Sigmoid colon (tissue), 4 donors: ENCODE measurements at regions not wholly inside any gene's neighbourhood (a gene's known extent, or its start where the extent isn't known, plus 50 kb on each side); places are given as distances from the start of the nearest gene placed in this dataset.

ENCODE experiments used
- CTCF ChIP-seq, 4 experiments: fragments of 450-650 bp in 3 of 4; fragments of 200-600 bp in 1 of 4; IDR thresholded peaks; one replicate each; pipeline ENCODE4 v1.5.1; 2016 to 2019; ENCODE audit warnings: antibody characterized with exemption in 4 of 4, mild to moderate bottlenecking in 3 of 4, moderate library complexity in 2 of 4
- POLR2AphosphoS5 ChIP-seq, 4 donors: sonication (generic); formaldehyde crosslinking; IDR thresholded peaks; one replicate each; pipeline ENCODE4 v1.6.1; 2017; ENCODE audit warnings: antibody characterized with exemption in 4 of 4

- TF ChIP-seq POLR2AphosphoS5 (IDR thresholded peaks at IDR 0.05) (no peak), CTCF (IDR thresholded peaks at IDR 0.05) (no peak)
These were observed 622.1 kb downstream of the MAT2B start for GRCh38 chr5:164127527-164127926.
